ENCODE measurements at regions not wholly inside any gene's neighbourhood (a gene's known extent, or its start where the extent isn't known, plus 50 kb on each side); places are given as distances from the start of the nearest gene placed in this dataset.
A peak's percentile ranks its signal among the peaks of the same experiment; 100 is the strongest.
"Not testable (repeated sequence)": the region's sequence is repeated elsewhere in the genome, so short reads cannot be mapped to it uniquely, and the experiment has no call there.

DNA sequence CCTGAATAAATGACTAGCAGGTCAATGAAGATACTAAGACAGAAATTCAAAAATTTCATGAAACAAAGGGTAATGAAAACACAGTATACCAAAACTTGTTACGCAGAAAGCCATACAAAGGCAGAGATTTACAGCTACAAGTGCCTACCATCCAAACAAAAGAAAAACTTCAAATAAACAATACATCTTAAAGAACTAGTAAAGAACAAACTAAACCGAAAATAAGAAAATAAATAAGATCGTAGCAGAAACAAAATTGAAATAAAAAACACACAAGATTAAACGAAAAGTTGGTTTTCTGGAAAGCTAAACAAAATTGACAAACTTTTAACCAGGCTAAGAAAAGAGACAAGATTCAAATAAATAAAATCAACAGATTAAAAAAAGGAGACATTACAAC lies 51.5 kb downstream of the VPREB1 start:
- not testable (repeated sequence) for DNase-seq (ENCODE audit: low read depth in 2 of 2)

DNA sequence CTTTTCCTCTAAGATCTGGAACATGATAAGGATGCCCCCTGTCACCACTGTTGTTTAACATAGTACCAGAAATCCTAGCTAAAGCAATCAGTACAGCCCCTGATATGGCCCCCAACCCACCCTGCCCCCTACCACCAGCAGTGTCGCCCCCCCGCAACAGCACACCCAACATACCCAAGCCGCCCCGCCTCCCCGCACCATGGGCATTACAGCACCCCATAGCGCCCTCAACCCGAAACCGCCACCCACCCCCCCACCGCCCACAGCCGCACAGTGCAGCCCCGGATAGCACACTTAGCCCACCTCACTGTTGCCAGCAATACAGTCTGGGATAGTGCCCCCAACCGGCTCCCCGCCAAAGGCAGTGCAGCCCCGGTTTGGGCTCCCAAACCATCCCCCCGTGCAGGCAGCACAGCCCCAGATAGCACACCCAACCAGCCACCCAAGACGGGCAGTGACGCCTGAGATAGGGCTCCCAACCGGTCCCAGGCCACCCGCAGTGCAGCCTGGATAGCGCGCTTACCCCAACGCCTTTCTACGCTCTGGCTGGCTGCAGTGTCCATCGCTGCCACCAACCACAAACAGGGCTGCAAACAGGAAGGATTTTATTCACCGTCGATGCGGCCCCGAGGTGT lies 52.7 kb downstream of the VPREB1 start:
- not testable (repeated sequence) for DNase-seq (ENCODE audit: low read depth in 2 of 2)

DNA sequence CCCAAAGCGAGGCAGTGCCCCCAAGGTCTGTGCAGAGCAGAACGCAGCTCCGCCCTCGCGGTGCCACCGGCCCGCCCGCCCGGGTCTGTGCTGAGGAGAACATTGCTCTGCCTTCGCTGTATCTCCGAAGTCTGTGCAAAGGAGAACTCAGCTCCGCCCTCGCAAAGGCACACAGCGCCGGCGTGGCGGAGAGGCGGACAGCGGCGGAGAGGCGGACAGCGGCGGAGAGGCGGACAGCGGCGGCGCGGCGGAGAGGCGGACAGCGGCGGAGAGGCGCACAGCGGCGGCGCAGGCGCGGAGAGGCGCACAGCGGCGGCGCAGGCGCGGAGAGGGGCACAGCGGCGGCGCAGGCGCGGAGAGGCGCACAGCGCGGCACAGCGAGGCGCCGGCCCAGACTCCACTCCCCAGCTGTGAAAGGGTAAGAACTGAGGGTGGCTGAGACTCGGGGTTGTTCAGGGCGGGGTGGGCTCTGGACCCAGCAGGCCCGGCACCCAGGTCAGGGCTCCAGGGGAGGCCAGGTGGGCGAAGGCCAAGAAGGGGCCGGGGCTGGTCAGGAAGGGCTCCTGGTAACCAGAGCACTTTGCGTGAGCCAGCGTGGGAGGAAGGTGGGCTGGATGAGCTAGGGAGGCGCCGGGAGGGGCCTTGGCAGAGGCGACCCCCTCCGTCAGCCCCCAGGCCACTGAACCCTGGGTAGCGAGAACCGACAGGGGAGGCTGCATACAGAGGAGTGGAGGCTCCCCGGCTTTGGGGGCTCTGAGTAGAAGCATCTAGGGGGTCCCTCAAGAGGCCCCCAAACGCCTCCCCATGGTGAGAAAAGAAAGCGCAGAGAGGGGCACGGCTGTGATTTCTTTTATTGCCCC lies 53.4 kb downstream of the VPREB1 start:
- DNase-seq (ENCODE audit: low read depth in 2 of 2) = peak; percentile 64 to 79

DNA sequence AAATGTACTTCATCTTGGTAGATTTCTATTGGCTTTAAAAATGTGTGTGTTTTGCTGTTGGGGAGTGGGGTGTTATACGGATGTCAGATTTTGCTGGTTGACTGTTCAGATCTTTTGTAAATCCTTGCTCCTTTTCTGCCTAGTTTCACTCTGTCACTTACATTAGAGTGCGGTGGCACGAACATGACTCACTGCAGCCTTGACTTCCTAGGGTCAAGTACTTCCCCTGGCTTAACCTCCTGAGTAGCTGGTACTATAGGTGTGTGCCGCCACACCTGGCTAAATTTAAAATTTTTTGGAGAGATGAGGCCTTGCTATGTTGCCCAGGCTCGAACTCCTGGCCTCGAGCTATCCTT lies 54.0 kb downstream of the VPREB1 start:
- not testable (repeated sequence) for DNase-seq (ENCODE audit: low read depth in 2 of 2)

DNA sequence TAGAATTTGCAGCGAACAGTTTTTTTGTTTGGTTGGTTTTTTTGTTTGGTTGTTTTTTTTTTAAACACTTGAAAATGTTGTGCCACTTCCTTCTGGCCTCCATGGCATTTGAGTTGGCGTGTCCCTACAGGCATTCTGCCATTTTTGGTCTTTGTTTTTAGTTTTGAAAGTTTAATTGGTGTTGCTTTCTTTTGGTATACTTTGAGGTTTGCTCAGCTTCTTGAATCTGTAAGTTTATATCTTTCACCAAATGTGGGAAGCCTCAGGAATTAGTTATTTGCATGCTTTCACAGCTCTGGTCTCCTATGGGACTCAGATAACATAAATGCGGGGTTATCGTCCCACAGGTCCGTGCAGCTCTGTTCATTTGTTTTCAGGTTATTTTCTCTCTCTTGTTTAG lies 55.9 kb downstream of the VPREB1 start:
- not testable (repeated sequence) for DNase-seq (ENCODE audit: low read depth in 2 of 2)

DNA sequence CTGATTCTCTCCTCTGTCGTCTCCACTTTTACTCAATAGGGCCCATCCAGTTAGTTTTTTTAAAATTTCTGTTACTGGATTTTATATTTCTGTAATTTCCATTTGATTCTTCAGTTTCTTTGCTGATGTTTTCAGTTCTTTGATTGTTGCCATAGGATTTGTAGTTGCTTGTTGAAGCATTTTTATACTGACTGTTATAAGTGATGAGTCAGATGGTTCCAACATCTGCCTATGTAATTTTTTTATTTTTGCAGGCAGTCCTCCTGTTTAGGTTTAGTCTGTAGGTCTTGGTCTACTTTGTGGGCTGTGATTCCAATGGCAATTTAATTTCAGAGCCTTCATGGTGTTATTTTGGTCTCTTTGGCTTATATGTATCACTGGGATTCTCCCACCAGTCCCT lies 56.4 kb downstream of the VPREB1 start:
- DNase-seq (ENCODE audit: low read depth in 2 of 2) = not testable (repeated sequence)

DNA sequence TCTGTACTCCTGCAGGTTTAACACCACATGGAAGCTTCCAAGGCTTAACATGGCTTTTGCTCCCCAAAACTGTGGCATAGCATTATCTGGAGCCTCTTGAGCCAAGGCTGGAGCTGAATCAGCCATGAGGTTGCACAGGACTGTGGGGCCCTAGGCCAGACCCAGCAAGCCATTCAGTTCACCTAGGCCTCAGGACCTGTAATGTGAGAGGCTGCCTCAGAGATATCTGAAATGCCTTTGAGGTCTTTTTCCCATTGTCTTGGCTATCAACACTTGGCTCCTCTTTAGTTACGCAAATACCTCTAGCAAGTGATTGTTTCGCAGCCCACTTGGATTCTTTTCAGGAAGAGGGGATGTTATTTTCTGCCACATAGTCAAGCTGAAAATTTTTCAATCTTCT lies 72.0 kb downstream of the VPREB1 start:
- DNase-seq (ENCODE audit: low read depth in 2 of 2) = no peak

DNA sequence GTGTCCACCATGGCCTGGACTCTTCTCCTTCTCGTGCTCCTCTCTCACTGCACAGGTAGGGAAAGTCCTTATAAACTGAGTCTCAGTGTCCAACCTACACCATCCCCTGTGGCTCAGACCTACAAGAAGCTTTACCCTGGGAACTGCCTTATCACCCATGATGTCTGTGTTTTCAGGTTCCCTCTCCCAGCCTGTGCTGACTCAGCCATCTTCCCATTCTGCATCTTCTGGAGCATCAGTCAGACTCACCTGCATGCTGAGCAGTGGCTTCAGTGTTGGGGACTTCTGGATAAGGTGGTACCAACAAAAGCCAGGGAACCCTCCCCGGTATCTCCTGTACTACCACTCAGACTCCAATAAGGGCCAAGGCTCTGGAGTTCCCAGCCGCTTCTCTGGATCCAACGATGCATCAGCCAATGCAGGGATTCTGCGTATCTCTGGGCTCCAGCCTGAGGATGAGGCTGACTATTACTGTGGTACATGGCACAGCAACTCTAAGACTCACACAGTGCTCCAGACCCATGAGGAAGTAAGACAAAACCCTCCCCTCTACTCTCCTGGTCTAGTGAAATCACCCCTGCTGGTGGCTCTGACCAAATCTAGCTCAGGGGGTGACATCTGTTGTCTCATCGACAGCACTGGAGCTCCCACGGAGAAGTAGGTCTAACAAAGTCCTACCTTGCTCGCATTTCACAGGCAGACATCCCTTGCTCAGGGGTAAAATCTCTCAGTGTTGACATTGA lies 74.3 kb downstream of the VPREB1 start:
- DNase-seq (ENCODE audit: low read depth in 2 of 2) = no peak

DNA sequence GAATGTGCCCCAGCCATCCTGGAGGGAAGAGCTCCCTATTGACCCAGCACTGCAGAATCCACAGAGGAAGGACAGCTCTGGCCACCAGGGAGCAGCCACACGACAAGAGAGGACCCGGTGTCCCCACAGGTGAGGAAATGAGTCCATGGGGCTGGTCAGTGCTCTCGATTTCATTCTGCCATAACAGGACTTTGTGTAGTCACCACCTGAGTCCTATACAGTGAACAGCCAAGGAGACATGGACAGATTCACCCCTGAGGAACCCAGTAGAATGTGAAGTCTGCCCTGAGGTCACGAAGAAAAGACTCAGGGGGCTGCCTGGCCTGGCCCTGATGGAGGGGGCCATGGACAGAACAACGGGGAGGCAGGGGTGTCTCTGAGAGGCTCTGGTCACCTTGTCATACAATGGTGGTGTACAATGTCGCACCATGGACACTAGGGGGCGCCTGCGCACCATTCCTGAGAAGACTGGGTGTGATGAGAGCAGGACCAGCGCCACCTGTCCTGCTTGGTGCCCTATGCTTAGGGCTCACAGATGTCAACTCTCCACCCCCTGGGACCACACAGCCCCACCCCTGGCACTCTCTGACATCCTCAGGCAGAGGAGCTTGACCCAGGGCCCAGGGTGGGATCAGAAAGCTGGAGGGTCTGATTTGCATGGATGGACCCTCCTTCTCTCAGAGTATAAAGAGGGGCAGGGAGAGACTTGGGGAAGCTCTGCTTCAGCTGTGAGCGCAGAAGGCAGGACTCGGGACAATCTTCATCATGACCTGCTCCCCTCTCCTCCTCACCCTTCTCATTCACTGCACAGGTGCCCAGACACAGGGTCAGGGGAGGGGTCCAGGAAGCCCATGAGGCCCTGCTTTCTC lies 77.4 kb downstream of the VPREB1 start:
- DNase-seq (ENCODE audit: low read depth in 2 of 2) = peak; percentile 47 to 56

DNA sequence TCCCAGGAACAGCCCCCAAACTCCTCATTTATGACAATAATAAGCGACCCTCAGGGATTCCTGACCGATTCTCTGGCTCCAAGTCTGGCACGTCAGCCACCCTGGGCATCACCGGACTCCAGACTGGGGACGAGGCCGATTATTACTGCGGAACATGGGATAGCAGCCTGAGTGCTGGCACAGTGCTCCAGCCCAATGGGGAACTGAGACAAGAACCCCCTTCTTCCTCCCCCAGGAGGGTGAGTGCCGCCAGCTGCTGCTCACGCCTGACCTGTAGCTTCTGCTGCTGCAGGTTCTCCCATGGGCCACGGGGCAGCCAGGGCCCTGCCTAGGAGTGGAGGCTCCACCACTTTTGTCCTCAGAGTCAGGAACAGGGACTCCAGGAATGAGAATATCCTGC lies 78.2 kb downstream of the VPREB1 start:
- no peak for DNase-seq (ENCODE audit: low read depth in 2 of 2)

DNA sequence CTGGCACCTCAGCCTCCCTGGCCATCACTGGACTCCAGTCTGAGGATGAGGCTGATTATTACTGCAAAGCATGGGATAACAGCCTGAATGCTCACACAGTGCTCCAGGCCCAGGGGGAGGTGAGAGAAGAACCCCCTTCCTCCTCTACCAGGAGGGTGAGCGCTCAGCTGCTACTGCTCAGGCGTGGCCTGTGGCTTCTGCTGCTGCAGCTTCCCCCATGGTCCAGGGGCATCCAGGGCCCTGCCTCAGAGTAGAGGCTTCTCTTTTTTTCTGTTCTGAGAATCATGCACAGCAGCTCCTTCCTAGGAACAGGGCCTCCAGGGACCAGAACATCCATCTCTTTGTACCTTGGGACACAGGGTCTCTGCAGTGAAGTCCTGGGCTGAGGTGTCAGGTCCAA lies 83.1 kb downstream of the VPREB1 start:
- no peak for DNase-seq (ENCODE audit: low read depth in 2 of 2)

DNA sequence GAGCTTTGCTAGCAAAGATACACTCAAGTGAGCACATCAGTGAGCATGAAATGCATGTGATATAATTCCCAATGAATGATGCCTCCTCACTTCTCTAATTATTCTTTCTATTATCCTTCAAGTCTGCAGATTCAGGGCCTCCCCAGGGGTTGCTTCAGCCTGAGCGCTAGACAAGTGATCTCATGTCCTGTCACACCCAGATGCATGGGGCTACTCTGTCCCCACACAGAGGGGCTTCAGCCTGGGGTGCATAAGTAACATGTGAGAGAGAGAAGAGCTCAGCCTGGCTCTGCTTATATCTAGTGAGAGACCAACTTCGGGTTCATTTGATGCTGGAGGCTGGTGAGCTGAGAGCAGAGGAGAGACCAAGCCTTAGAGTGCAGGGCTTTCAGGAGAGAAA lies 85.2 kb downstream of the VPREB1 start:
- no peak for DNase-seq (ENCODE audit: low read depth in 2 of 2)

DNA sequence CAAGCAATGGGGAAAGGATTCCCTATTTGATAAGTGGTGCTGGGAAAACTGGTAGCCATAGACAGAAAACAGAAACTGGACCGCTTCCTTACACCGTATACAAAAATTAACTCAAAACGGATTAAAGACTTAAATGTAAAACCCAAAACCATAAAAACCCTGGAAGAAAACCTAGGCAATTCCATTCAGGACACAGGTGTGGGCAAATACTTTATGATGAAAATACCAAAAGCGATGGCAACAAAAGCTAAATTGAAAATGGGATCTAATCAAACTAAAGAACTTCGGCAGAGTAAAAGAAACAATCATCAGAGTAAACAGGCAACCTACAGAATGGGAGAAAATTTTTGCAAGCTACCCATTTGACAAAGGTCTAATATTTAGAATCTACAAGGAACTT lies 91.1 kb downstream of the VPREB1 start:
- DNase-seq (ENCODE audit: low read depth in 2 of 2) = not testable (repeated sequence)

DNA sequence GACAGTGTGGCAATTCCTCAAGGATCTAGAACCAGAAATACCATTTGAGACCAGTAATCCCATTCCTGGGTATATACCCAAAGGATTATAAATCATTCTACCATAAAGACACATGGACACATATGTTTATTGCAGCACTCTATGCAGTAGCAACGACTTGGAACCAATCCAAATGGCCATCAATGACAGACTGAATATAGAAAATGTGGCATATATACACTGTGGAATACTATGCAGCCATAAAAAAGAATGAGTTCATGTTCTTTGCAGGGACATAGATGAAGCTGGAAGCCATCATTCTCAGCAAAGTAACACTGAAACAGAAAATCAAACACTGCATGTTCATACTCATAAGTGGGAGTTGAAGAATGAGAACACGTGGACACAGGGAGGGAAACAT lies 91.7 kb downstream of the VPREB1 start:
- not testable (repeated sequence) for DNase-seq (ENCODE audit: low read depth in 2 of 2)

DNA sequence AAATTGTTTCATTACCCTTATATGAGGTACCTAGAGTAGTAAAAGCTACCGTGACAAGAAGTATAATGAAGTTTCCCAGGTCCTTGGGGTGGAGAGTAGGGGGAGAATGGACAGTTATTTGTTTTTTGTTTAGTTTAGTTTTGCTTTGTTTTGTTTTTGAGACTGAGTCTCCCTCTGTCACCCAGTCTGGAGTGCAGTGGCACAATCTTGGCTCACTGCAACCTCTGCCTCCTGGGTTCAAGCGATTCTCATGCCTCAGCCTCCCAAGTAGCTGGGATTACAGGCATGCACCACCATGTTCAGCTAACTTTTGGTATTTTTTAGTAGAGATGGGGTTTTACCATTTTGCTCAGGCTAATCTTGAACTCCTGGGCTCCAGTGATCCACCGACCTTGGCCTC lies 94.2 kb downstream of the VPREB1 start:
- not testable (repeated sequence) for DNase-seq (ENCODE audit: low read depth in 2 of 2)

DNA sequence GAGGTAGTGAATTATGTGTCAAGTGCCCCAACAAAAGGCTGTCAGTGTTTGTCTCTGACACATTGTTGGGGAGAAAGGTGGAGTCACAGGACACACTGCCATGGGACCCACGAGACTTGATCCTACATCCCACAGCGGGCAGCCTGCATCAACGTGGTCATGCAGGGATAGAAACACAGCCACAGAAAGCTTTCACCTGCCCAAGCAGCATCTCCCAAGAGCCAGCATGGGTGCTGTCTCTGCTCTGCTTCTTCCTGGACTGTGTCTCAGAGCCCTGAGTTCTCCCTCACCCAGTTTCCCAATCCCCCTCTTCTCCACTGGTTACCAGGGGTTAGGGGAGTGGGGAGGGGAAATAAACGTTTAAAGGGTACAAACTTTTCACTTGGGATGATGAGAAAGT lies 97.2 kb downstream of the VPREB1 start:
- DNase-seq (ENCODE audit: low read depth in 2 of 2) = no peak

DNA sequence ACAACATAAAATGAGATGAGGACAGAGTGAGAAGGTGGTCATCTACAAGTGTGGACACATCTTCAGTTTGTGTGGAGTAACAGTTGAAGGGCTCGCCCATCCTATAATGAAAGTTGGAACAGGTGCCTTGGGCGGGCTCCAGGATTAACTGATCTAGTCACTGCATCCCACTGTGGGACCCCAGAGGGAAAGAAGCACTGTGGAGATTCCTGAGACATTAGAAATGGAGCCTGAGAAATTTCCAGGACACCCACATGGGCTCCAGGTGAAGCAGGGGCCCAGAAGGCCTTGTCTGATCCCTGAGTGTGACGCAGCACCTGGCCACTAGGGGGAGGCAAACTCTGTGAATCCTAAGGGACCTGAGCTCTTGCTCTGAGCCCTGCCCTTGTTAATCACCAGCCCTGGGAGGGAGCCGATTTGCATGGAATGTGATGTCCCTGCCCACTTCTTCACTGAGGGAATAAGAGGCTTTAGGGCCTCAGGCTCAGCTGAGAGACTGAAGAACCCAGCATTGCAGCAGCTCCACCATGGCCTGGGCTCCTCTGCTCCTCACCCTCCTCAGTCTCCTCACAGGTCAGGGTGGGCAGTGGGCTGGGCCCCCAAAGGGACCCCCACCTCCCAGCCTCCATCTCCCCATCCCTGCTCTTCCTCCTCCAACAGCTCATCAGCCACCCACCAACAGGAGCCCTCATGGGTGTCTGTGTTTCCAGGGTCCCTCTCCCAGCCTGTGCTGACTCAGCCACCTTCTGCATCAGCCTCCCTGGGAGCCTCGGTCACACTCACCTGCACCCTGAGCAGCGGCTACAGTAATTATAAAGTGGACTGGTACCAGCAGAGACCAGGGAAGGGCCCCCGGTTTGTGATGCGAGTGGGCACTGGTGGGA lies 98.4 kb downstream of the VPREB1 start:
- DNase-seq (ENCODE audit: low read depth in 2 of 2) = peak; percentile 28 to 30

DNA sequence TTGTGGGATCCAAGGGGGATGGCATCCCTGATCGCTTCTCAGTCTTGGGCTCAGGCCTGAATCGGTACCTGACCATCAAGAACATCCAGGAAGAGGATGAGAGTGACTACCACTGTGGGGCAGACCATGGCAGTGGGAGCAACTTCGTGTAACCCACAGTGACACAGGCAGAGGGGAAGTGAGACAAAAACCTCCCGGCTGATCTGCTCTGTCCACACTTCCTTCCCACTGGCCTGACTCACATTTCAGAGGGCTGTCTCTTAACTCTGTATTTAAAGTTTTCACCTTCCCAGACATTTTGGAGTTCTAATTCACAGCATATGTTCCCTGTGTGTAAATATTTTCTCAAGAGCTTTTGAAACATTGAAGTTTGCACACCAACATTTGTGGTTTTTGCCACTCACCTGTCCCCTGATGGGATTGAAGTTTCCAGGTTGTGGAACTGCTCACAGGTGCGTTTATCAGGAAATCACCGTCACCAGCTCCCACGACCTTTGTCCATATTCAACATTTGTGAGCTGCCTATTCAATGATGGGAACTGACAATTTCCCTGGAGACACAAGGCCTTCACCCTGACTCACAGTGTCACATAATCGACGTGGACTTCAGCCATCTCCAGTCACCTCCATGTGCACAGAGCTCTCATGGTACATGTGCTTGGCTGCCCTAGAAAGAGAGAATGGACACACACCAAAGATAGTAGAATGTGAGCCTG lies 99.2 kb downstream of the VPREB1 start:
- DNase-seq (ENCODE audit: low read depth in 2 of 2) = no peak

DNA sequence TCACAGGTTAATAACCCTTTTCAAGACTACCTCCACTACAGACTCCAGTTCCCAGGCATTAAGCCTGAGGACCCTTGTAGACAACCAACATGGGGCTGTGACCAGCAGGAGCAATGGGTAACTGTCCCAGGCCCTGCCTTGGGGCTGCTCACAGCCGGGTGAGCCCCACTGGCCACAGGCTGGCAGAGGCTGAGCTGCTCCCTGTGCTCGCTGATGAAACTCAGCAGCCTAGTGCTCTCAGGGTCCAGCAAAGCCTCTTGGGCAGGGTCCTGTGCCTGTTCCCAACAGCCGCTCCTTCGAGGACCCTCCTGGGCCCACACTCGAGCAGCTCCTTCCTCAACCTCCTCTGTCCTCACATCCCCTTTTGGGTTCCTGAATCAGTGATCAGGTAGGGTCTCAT lies 99.8 kb downstream of the VPREB1 start:
- no peak for DNase-seq (ENCODE audit: low read depth in 2 of 2)

DNA sequence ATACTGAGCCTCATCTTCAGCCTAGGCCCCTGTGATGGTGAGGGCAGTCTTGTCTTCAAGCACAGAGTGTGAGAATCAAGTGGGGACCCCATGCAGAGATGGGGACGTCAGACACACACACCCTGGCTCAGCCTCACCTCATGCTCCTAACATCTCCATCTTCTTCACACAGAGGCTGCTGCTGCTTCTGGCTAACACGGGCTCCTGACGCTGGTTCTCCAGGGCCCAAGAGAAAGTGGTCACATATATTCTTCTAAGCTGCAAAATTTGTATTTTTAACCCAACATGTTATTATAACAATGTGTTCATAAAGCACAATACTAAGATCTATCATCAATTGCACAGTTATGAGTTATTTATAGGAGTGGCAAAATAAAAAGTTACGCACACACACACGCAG lies 101.2 kb downstream of the VPREB1 start:
- no peak for DNase-seq (ENCODE audit: low read depth in 2 of 2)

Data from stimulated activated CD8-positive, alpha-beta memory T cell treated with anti-CD3 and anti-CD28 coated beads, Interleukin-15, amount 100 ng/mL, for 48 hours (primary cell).